ENCODE measurements at regions not wholly inside any gene's neighbourhood (a gene's known extent, or its start where the extent isn't known, plus 50 kb on each side); places are given as distances from the start of the nearest gene placed in this dataset.
"Not testable (repeated sequence)": the region's sequence is repeated elsewhere in the genome, so short reads cannot be mapped to it uniquely, and the experiment has no call there.

- DNase-seq = not testable (repeated sequence)
Observed at GRCh38 chr11:36733721-36734120, 135.7 kb upstream of the RAG2 start.

- DNase-seq = no peak
Observed at GRCh38 chr11:36730761-36731160, 132.7 kb upstream of the RAG2 start.

DNA sequence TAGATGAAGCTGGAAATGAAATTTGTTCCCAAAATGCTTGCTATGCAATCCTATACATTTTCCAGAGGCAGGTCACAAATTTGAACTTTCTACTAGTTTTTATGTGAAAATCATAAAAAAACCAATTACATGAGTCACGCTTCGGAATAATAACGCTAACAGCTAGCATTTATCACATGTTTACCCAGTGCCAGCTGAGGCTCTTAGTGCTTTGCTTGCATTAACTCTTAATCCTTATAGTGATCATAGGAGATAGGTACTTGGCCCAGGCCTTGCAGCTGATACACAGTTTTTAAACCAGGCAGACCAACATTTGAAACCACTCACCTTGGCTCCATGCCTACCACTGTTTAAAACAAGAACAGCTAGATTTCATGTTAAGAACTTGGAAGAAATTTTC lies 131.8 kb upstream of the RAG2 start:
- DNase-seq = no peak

DNA sequence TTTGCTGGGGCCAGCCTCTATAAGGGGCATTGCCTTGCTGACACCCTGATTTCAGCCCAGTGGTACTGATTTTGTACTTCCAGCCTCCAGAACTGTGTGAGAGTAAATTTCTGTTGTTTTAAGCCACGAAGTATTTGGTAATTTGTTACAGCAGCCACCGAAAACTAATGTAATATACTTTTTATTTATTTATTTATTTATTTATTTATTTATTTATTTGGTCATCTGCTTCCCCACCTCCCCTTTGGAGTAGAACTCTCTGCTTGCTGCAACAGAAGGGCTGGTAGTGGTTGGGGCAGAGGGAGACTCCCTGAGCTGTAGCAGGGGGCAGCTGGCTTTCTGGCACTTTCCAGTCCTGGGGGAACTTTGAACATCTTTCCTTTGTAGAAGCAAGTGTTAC lies 128.4 kb upstream of the RAG2 start:
- no peak for DNase-seq

- DNase-seq = no peak
Observed at GRCh38 chr11:36724742-36725385, 126.8 kb upstream of the RAG2 start.

- DNase-seq = no peak
Observed at GRCh38 chr11:36722421-36722820, 124.4 kb upstream of the RAG2 start.

GRCh38 chr11:36719358-36720107 lies 121.5 kb upstream of the RAG2 start:
- DNase-seq = peak; percentile 62

DNA sequence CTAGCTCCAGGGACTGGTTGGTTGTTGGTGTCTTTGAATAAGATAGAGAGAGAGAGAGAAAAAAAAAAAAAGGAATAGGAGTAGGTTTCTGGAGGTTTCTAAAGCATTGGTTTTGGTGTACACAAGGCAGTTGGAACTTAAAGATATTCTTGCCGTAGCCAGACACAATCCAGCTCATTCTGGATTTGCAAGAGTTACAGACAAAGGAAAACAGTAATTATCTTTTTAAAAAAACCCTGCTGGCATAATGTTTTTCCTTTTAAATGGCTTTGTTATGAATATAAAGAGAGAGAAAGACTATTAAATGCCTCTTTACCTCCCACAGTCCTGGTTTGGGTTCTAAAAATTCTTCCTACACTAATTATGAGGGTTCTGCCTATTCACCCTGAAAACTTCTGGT lies 120.4 kb upstream of the RAG2 start:
- peak; percentile 31 for DNase-seq

GRCh38 chr11:36713715-36714114 lies 115.7 kb upstream of the RAG2 start:
- DNase-seq = no peak

GRCh38 chr11:36711104-36711825 lies 113.2 kb upstream of the RAG2 start:
- no peak for DNase-seq
